ENCODE measurements at regions not wholly inside any gene's neighbourhood (a gene's known extent, or its start where the extent isn't known, plus 50 kb on each side); places are given as distances from the start of the nearest gene placed in this dataset.

GRCh38 chr7:28309704-28310459, 102.4 kb upstream of the CREB5 start:
- no peak for TF ChIP-seq POLR2A (IDR thresholded peaks at IDR 0.05; ENCODE audit: low read depth, low read length)
- no peak for TF ChIP-seq CTCF (conservative IDR thresholded peaks at IDR 0.05; ENCODE audit: low read depth, low read length)

Measured in IMR-90 (cell line).